DND-41 (cell line): ENCODE measurements at regions not wholly inside any gene's neighbourhood (a gene's known extent, or its start where the extent isn't known, plus 50 kb on each side); places are given as distances from the start of the nearest gene placed in this dataset.

ENCODE experiments used
- EZH2 ChIP-seq: IDR thresholded peaks from 3 replicates; pipeline ENCODE4 v1.6.1; 2012; ENCODE audit warnings: borderline replicate concordance, low read depth, mild to moderate bottlenecking, moderate library complexity, low read length, inconsistent platforms; ENCODE audit not compliant: severe bottlenecking
- TF ChIP-seq, protein P1 (sequence below): IDR thresholded peaks from 2 replicates; pipeline ENCODE4 v1.5.1; 2012; ENCODE audit warnings: borderline replicate concordance, low read length, moderate library complexity, mild to moderate bottlenecking; ENCODE audit not compliant: poor library complexity, severe bottlenecking; ENCODE audit errors: extremely low read depth

DNA sequence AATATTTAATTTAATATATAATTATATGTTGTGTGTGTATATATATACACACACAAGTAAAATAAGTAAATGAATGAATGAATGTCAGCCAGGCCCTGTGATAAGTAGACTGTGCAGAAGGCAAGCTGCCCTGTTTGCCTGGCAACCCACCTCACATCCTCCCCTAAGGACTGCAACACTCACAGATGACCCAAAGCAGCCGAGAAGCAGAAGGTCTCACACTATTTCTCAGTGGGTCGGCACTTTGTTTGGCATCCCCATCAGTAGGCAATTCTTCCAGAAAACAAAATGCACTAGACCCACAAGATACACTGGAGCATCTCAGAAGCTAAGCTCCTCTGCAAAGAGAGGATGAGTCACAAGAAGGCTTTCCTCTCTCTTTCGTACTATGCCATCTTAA, 152.1 kb upstream of the GRAMD2B start:
- TF ChIP-seq EZH2: no peak
- TF ChIP-seq, protein P1, sequence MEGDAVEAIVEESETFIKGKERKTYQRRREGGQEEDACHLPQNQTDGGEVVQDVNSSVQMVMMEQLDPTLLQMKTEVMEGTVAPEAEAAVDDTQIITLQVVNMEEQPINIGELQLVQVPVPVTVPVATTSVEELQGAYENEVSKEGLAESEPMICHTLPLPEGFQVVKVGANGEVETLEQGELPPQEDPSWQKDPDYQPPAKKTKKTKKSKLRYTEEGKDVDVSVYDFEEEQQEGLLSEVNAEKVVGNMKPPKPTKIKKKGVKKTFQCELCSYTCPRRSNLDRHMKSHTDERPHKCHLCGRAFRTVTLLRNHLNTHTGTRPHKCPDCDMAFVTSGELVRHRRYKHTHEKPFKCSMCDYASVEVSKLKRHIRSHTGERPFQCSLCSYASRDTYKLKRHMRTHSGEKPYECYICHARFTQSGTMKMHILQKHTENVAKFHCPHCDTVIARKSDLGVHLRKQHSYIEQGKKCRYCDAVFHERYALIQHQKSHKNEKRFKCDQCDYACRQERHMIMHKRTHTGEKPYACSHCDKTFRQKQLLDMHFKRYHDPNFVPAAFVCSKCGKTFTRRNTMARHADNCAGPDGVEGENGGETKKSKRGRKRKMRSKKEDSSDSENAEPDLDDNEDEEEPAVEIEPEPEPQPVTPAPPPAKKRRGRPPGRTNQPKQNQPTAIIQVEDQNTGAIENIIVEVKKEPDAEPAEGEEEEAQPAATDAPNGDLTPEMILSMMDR: no peak
